Activated CD8-positive, alpha-beta memory T cell treated with anti-CD3 and anti-CD28 coated beads for 36 hours (primary cell): ENCODE measurements at regions not wholly inside any gene's neighbourhood (a gene's known extent, or its start where the extent isn't known, plus 50 kb on each side); places are given as distances from the start of the nearest gene placed in this dataset.
"Not testable (repeated sequence)": the region's sequence is repeated elsewhere in the genome, so short reads cannot be mapped to it uniquely, and the experiment has no call there.

Experiments used
- CTCF ChIA-PET: fragments of 350-600 bp; sonication (Branson Sonifier 250); formaldehyde crosslinking; loops from one replicate; lab custom pipeline; 2021; ENCODE audit warnings: antibody characterized with exemption; lab: Charles Lee
- POLR2A ChIA-PET: fragments of 350-600 bp; sonication (Branson Sonifier 250); formaldehyde crosslinking; loops from one replicate; lab custom pipeline; 2021; ENCODE audit warnings: antibody characterized with exemption; lab: Charles Lee

DNA sequence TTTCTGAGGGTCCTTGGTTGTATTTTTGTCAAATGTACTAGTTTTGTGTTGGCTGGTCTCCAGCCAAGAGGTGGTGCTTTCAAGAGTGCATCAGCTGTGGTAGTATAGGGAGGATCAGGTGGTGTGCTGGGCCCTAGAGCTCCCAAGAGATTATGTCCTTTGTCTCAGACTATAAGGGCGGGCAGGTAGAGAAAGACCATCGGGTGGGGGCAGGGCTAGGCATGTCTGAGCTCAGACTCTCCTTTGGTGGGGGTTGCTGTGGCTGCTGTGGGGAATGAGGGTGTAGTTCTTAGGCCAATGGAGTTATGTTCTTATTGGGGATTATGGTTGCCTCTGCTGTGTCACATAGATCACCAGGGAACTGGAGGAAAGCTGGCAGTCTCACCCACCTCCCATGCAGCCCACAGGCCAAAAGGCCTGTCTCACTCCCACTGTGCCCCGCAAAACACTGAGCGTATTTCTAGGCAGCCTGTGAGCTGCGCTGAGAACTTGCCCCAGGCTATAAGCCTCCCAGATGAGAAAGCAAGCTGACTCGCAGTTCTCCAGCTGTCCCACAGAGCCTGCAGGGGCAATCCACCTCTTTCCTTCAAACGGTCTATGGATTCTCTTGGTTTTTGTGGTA lies 1066.7 kb downstream of the GRM8 start:
- ChIA-PET POLR2A (no interaction called here), CTCF (no interaction called here)

DNA sequence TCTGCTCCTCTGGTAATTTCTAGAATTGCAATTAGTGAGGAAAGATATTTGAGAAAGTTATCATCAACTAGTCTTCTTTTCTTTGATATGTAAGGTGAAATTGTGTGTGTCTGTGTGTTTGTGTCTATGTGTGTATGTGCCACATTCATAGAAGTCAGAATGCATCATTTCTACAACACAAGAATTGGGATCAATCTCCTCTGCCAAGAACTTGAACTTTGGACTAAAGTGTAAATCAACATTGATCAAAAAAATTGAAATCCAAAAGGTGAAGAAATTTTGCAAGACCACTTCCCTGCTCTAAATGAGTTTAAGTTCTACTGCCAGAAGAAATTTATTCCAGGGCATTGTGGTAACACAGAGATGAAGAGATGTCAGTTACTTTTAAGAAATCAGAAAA lies 1072.8 kb downstream of the GRM8 start:
- ChIA-PET POLR2A (no interaction called here), CTCF (no interaction called here)

DNA sequence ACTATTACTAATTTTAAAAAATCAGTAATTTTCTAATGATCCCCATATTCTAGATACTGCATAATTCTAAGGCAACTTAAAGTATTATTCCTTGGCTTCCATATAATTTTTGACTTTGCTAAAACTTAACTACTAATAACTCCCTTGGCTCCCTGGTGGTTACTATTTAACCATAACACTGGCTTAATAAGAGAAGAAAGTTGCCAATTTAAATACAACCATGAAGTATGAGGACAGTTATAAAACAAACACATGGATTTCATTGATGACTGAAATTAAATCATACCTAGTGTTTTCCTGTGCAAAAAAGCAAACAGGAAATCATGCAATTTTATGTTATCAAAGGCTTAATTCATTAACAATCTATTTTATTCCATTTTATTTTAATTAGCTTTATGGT lies 1073.9 kb downstream of the GRM8 start:
- ChIA-PET POLR2A (no interaction called here), CTCF (no interaction called here)

DNA sequence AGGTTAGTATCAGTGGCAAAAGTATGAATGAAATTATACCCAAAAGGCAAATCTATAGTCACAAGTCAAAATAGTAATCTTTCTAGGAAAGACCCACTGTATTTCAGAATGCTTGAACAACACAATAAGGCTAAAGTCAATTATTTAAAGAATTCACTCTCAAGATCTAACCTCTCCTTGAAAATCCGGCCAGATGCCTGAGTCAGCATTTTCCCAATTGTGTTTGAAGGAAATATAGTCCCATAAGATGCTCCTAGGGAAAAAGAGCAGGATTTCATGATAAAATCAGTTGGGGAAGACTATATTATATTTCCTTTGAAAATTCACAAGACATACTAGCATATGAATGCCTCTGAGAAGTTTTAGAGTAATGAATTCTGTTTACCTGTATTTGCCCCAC lies 1075.0 kb downstream of the GRM8 start:
- ChIA-PET POLR2A (no interaction called here), CTCF (no interaction called here)

DNA sequence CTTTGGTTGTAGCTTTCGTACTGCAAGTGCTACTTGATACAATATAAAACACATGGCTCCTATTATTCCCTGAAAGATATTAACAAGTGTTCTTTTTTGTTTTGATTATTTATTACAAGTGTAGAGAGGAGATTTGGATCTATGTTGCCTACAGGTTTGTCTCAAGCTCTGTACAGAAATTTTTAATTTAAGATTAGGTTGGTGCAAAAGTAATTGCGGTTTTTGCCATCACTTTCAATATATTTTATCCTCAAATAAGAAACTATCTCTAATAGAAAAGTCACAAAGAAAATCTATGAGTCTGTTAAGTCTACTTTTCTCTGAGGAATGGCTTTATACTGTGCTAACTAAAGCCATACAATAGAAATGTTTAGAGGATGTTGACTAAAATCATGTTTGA lies 1086.1 kb downstream of the GRM8 start:
- POLR2A ChIA-PET, result no interaction called here
- CTCF ChIA-PET, result no interaction called here

DNA sequence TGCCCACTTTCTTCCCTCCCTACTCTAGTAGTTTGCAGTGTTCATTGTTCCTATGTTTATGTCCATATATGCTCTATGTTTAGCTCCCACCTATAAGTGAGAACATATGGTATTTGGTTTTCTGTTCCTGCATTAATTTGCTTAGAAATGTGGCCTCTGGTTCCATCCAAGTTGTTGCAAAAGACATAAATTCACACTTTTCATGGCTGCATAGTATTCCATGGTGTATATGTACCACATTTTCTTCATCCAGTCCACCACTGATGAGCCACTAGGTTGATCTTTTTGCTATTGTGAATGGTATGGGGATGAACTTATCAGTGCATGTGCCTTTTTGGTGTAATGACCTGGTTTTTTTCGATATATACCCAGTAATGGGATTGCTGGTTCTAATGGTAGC lies 1089.1 kb downstream of the GRM8 start:
- CTCF ChIA-PET, result no interaction called here

DNA sequence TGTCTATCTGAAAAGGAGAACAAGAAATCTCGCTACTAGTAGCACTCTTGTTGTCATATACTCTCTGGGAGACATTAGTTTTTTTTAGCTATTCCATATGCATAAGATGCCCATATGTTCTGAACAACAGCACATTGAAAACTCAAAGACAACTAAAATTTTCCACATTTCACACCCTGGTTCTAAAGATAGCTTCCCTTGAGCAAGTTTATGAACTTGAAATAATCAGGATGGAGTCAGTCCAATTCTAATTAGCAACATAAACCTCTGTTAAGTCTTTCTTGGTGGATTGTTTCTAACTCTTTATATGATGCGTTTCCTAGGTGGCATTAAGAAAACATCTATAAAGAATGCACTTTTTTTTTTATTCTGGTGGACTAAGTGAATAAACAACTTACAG lies 1095.3 kb downstream of the GRM8 start:
- ChIA-PET POLR2A (no interaction called here), CTCF (no interaction called here)

More for the DNA sequence above, 1089.1 kb downstream of the GRM8 start:
- POLR2A ChIA-PET, result no interaction called here

DNA sequence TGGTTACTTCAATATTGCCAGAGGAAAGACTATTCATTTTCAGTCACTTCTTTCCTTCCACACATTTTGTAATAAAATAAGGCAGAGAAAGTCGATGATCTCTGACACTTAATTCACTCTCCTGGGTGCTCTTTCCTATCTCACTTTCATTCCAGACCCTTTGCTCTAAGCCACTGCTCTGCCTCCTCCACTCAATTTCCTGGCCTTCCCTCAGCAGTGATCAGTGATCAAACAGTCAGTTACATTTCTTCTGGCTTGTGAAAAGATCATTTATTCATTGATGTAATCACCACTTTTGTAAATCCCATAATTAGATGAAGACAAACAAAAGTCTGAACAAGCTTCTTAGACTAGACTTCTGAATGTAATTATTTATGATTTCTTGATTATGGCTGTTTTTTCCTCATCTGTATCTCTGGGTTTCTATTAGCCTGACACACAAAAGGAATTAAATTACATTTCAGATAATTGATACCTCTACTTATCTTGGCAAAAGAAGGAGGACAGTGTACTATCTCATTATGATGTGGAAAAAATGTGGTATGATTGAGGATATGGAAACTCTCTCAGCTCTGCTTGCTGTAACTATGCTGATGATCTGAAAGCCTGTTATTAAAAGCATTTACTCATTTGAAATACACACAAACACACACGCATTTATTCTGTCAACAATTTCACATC lies 1102.3 kb downstream of the GRM8 start:
- ChIA-PET CTCF (no interaction called here), POLR2A (no interaction called here)

DNA sequence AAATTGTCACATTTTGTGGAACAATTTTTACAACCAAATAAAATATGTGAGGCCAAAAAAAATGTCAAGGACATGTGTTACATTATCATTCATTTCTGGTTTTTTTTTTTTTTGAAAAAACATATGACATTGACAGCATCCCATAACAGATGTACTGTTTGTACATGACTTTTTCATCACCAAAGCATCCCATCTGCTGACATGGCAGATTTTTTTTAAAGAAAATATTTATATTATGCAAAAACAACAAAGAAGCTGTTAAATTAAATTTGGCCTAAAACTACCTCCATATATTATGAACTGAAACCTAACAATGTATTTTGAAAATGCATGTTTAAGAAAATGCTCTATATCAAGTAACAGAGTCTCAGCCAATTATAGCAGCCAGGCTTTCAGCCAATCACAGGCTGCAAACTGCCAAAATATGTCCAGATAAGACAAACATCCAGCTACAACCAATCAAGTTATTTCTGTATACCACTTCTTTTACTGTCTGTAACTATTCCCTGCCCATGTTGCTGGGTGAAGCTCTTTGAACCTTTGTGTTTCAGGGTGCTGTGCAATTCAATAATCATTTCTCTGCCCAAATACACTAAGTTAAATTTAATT lies 1111.8 kb downstream of the GRM8 start:
- CTCF ChIA-PET, result no interaction called here
- POLR2A ChIA-PET, result no interaction called here

DNA sequence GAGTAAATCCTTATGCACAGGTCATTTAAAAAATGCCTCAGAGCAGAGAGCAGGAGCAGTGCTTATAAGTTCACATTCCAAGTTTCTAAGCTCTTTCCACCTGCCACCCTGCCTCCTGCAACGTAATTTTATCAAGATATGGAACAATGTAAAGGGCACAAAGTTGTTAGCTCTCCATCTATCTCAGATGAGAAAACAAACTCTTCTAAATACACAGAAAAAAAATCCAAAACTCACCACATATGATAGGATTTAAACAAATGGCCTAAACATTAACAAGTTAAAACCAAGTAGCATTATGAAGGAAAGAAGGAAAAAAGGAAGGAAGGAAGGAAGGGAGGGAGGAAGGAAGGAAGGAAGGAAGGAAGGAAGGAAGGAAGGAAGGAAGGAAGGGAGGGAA lies 1132.8 kb downstream of the GRM8 start:
- ChIA-PET POLR2A (no interaction called here), CTCF (no interaction called here)

DNA sequence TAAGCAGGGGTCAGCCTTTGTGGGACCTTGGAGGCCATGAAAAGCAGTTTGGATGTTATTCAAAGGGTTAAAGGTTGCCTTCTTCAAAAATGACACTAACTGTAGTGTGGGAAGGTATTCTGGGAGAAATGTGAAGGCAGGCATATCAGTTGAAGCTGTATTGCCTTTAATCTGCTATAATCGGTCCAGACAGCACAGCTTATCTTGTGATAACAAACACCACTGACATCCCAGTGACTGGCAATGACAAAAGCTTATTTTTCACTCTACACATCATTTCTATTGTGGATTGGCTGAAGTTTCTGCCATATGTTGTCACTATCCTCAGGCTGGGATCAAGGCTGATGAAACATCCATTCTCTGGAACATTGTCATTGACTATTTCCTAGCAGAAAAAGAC lies 1149.2 kb downstream of the GRM8 start:
- ChIA-PET CTCF (no interaction called here), POLR2A (no interaction called here)

DNA sequence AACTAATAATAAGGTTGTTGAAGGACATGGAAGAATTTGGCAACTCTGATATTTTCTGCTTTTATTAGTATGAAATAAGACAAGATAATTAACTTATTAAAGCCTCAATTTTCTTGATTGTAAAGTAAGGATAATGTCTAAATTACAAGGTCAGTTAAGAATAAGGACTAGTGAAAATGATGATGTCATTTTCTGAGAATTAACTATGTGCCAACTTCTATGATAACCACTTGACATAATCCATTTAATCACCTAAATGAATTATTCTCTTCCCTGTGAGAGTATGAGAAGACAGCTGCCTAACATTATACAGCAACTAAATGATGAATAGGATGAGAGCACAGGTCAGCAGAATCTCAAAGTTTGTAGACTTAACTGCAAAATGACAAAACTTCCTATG lies 1153.4 kb upstream of the POT1 start:
- ChIA-PET POLR2A (no interaction called here), CTCF (no interaction called here)

DNA sequence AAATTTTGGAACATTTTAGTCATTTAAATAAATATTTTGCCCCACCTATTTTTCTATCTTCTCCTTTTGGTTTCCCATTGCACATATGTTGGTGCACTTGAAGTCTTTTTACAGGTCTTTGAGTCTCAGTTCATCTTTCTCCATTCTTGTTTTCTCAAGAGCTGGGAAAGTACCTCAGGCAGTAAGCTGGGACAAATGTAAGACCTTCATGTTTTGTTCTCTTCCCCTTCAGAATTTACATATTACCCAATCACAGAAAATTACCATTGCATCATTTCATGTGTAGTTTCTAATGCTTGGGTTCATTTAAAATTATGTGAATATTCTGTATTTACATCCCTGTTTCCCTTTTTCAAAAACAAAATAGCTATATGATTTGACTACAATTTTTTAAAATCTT lies 1150.0 kb upstream of the POT1 start:
- POLR2A ChIA-PET, result no interaction called here
- CTCF ChIA-PET, result no interaction called here

DNA sequence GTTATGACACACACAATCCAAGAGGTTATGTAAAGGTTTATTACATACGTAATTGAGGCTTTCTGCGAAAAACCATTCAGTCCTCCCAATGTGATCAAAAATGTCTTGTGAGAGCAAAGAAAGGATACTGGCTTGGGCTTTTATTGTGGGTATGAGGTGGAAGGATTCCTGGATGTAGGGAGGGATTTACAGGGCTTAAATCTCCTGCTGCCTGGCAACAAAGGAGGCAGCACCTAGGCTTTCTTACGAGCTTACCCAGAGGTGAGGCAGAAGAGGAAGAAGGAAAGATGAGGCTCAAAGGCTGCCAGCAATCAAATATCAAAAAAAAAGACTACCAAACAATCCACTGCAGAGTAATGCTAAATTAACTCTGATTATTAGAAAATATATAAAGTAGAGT lies 1149.5 kb upstream of the POT1 start:
- ChIA-PET CTCF (no interaction called here), POLR2A (no interaction called here)

DNA sequence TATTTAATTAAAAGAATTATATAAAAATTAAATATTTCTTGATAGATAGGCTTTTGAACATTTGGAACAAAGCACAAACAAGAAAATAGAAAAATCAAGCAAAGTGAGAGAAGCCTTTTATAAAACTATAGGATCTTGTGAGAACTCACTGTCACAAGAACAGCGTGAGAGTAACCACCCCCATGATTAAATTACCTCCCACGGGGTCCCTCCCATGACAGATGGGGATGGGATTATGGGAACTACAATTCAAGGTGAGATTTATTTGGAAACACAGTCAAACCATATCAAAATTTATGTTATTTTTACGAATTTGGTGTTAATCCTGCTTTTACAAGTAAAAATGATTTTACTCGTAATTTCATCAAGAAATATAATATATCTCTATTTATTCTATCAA lies 1136.1 kb upstream of the POT1 start:
- ChIA-PET CTCF (no interaction called here), POLR2A (no interaction called here)

DNA sequence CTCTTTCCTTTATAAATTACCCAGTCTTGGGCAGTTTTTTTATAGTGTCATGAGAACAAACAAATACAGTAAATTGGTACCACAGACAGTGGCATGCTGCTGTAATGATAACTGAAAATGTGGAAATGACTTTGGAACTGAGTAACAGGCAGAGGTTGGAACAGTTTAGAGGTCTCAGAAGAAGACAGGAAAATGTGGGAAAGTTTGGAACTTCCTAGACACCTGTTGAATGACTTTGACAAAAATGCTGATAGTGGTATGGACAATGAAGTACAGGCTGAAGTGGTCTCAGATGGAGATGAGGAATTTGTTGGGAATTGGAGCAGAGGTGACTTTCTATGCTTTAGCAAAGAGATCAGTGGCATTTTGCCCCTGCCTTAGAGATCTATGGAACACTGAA lies 1128.4 kb upstream of the POT1 start:
- ChIA-PET CTCF (no interaction called here), POLR2A (no interaction called here)

DNA sequence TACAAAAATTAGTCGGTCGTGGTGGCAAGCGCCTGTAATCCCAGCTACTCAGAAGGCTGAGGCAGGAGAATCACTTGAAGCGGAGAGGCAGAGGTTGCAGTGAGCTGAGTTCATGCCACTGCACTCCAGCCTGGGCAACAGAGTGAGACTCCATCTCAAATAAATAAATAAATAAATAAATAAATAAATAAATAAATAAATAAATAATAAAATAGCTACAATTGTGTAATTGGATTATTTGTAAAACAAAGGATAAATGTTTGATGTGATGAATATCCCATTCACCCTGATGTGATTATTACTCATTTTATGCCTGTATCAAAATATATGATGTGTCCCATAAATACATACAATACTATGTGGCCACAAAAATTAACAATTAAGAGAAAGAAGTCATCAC lies 1127.0 kb upstream of the POT1 start:
- POLR2A ChIA-PET, CTCF ChIA-PET: not testable (repeated sequence)

DNA sequence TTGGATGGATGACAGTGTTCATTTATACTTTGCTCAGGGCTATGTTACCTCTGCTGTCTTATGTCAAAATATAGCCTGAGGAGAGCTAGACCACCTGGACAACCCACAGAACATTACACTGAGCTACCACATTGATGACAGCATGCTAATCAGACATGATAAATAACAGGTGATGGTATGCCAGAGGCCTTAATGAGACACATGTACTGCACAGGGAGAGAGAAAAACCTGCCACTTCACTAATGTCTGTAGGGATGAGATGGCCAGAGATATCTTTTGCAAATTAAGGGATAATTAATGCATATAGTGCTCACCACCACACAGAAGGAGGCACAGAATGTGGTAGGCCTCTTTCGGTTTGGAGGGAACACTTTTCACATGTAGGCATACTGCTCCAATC lies 1122.6 kb upstream of the POT1 start:
- ChIA-PET CTCF (no interaction called here), POLR2A (no interaction called here)

DNA sequence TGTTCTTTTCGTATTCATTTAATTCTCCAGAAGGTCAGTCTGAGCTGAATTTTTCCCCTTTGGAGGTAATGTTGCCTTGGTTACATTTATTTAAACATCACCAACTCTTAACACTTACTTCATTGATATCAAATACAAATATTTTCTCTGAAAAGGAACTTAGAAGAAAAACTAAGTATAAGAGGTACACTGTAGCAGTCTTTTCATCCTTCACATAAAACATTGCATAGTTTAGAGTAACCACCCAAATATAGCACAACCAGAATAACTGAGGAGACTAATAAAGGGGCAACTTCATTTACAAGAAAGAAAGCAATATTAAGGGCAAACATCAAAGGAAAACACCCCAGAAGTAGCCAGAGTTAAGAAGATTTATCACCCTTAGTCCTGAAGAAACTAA lies 1115.0 kb upstream of the POT1 start:
- ChIA-PET CTCF (no interaction called here), POLR2A (no interaction called here)

DNA sequence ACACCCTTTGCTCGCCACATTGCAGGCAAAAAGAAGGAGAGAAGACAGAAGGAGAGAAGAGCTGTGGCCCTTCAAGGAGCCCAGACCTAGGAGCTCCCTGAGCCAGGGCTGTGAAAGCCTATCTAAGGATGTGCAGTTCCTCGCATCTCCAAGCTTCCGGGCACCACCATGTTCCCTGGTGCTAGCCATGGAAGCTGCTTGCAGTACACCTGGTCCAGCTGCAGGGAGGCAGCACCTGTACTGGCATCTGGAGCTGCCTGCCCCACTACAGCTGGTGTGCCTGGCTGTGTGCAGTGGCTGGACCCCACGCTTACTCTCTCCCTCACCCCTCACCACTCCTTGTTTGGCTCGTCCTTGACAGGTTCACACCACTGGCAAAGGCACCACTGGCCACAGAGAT lies 1111.8 kb upstream of the POT1 start:
- ChIA-PET CTCF (no interaction called here), POLR2A (no interaction called here)
